HEK293T (cell line): ENCODE measurements at regions not wholly inside any gene's neighbourhood (a gene's known extent, or its start where the extent isn't known, plus 50 kb on each side); places are given as distances from the start of the nearest gene placed in this dataset.

Source experiments
- BHLHE40 ChIP-seq: fragments of 450-650 bp; IDR thresholded peaks from 2 replicates; pipeline ENCODE4 v1.6.1; 2016; ENCODE audit warnings: mild to moderate bottlenecking, moderate library complexity, borderline replicate concordance
- FOXM1 ChIP-seq: fragments of 450-650 bp; IDR thresholded peaks from 2 replicates; pipeline ENCODE4 v1.6.1; 2017; ENCODE audit warnings: mild to moderate bottlenecking, borderline replicate concordance
- LEF1 ChIP-seq: fragments of 450-650 bp; IDR thresholded peaks from 2 replicates; pipeline ENCODE4 v1.6.1; 2017; ENCODE audit warnings: mild to moderate bottlenecking, borderline replicate concordance
- SP1 ChIP-seq: fragments of 450-650 bp; IDR thresholded peaks from 2 replicates; pipeline ENCODE4 v1.6.1; 2017
- SUZ12 ChIP-seq: fragments of 450-650 bp; IDR thresholded peaks from 2 replicates; pipeline ENCODE4 v1.6.1; 2016; ENCODE audit warnings: mild to moderate bottlenecking
- TARDBP ChIP-seq: fragments of 450-650 bp; IDR thresholded peaks from 2 replicates; pipeline ENCODE4 v1.6.1; 2016
- ZNF384 ChIP-seq: fragments of 450-650 bp; IDR thresholded peaks from 2 replicates; pipeline ENCODE4 v1.6.1; 2016
- TF ChIP-seq, protein P1 (sequence below): fragments of 450-650 bp; IDR thresholded peaks from 2 replicates; pipeline ENCODE4 v1.6.1; 2016

- no peak for TF ChIP-seq SP1
- no peak for TF ChIP-seq ZNF384
- TF ChIP-seq FOXM1, result no peak
- TF ChIP-seq TARDBP, result no peak
- TF ChIP-seq, protein P1, sequence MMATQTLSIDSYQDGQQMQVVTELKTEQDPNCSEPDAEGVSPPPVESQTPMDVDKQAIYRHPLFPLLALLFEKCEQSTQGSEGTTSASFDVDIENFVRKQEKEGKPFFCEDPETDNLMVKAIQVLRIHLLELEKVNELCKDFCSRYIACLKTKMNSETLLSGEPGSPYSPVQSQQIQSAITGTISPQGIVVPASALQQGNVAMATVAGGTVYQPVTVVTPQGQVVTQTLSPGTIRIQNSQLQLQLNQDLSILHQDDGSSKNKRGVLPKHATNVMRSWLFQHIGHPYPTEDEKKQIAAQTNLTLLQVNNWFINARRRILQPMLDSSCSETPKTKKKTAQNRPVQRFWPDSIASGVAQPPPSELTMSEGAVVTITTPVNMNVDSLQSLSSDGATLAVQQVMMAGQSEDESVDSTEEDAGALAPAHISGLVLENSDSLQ, result no peak
- TF ChIP-seq SUZ12, result no peak
- no peak for TF ChIP-seq LEF1
- TF ChIP-seq BHLHE40, result no peak
Observed at GRCh38 chr4:26204249-26204825, 116.5 kb upstream of the RBPJ start.
